OCI-LY7 (cell line): ENCODE measurements at regions not wholly inside any gene's neighbourhood (a gene's known extent, or its start where the extent isn't known, plus 50 kb on each side); places are given as distances from the start of the nearest gene placed in this dataset.
"Not testable (repeated sequence)": the region's sequence is repeated elsewhere in the genome, so short reads cannot be mapped to it uniquely, and the experiment has no call there.

Source experiments
- BruUV-seq: library from RNA; stranded (reverse); fragments of 400-500 nt; replicated peaks from 2 replicates; lab custom pipeline; 2021; lab: Mats Ljungman, UMichigan
- CTCF ChIA-PET: fragments of 300-600 bp; sonication (Branson Sonifier 250); formaldehyde crosslinking; loops from one replicate; lab custom pipeline; 2022; ENCODE audit warnings: antibody characterized with exemption; ENCODE audit not compliant: unreplicated experiment; lab: Charles Lee
- POLR2A ChIA-PET: fragments of 300-600 bp; sonication (Branson Sonifier 250); formaldehyde crosslinking; loops from one replicate; lab custom pipeline; 2022; ENCODE audit warnings: antibody characterized with exemption; lab: Charles Lee
- DNase-seq: peaks from one replicate; pipeline ENCODE4 v3.0.0-alpha.2; 2015; ENCODE audit warnings: low spot score
- H2AFZ ChIP-seq: fragments of 200-600 bp; sonication (generic), shearing (Covaris generic); 2 replicates; pipeline ENCODE4 v1.6.1; 2014; ENCODE audit warnings: mild to moderate bottlenecking, antibody characterized with exemption, low read length, moderate library complexity
- H3K27ac ChIP-seq: fragments of 200-600 bp; sonication (generic); 2 replicates; pipeline ENCODE4 v1.5.1; 2014; ENCODE audit warnings: mixed run types, low read depth, mild to moderate bottlenecking, moderate library complexity, low read length, inconsistent platforms; ENCODE audit not compliant: poor library complexity, severe bottlenecking
- H3K36me3 ChIP-seq: fragments of 200-600 bp; sonication (generic); 2 replicates; pipeline ENCODE4 v1.6.1; 2014; ENCODE audit warnings: mild to moderate bottlenecking, antibody characterized with exemption, low read length, moderate library complexity, mixed read lengths; ENCODE audit not compliant: insufficient read depth
- H3K4me1 ChIP-seq: fragments of 200-600 bp; sonication (generic); 2 replicates; pipeline ENCODE4 v1.5.1; 2014; ENCODE audit warnings: mild to moderate bottlenecking, low read length; ENCODE audit not compliant: insufficient read depth, poor library complexity, severe bottlenecking
- H3K4me2 ChIP-seq: fragments of 200-600 bp; sonication (generic); 2 replicates; pipeline ENCODE4 v1.6.1; 2014; ENCODE audit warnings: mild to moderate bottlenecking, low read length
- H3K4me3 ChIP-seq: fragments of 200-600 bp; sonication (generic); 2 replicates; pipeline ENCODE4 v1.5.1; 2014; ENCODE audit warnings: mild to moderate bottlenecking, low read depth, low read length; ENCODE audit not compliant: poor library complexity, severe bottlenecking
- H3K79me2 ChIP-seq: fragments of 200-600 bp; sonication (generic); 2 replicates; pipeline ENCODE4 v1.6.1; 2016; ENCODE audit warnings: low read depth, mild to moderate bottlenecking, low read length, moderate library complexity, mixed read lengths; ENCODE audit not compliant: insufficient read depth
- H3K9me2 ChIP-seq: fragments of 200-600 bp; sonication (generic); 2 replicates; pipeline ENCODE4 v1.6.1; 2016; ENCODE audit warnings: mild to moderate bottlenecking, low read length, mixed read lengths; ENCODE audit not compliant: insufficient read depth
- H3K9me3 ChIP-seq: fragments of 200-600 bp; sonication (generic); 2 replicates; pipeline ENCODE4 v1.6.1; 2014; ENCODE audit warnings: mild to moderate bottlenecking, mixed run types, low read length, mixed read lengths
- H4K20me1 ChIP-seq: fragments of 200-600 bp; sonication (generic); 2 replicates; pipeline ENCODE4 v1.6.1; 2014; ENCODE audit warnings: mild to moderate bottlenecking, antibody characterized with exemption, low read length, moderate library complexity, mixed read lengths; ENCODE audit not compliant: insufficient read depth
- intact Hi-C: fragments of 100-400 bp; cut with micrococcal nuclease; formaldehyde crosslinking; loops from one replicate; pipeline ENCODE4 v1.10.0; 2022; ENCODE audit not compliant: unreplicated experiment

- DNase-seq, H3K79me2 ChIP-seq, H4K20me1 ChIP-seq, H3K9me3 ChIP-seq, POLR2A ChIA-PET, H3K4me2 ChIP-seq, H3K4me1 ChIP-seq, H3K9me2 ChIP-seq, H3K27ac ChIP-seq, CTCF ChIA-PET, H2AFZ ChIP-seq, BruUV-seq, H3K4me3 ChIP-seq, intact Hi-C loops, H3K36me3 ChIP-seq: not testable (repeated sequence)
Observed at GRCh38 chr2:91498513-91499250, 2807.2 kb downstream of the RPIA start.

- H3K4me2 ChIP-seq, H3K9me3 ChIP-seq, CTCF ChIA-PET, BruUV-seq, H4K20me1 ChIP-seq, H3K79me2 ChIP-seq, POLR2A ChIA-PET, DNase-seq, H3K9me2 ChIP-seq, H3K4me1 ChIP-seq, H2AFZ ChIP-seq, H3K4me3 ChIP-seq, intact Hi-C loops, H3K27ac ChIP-seq, H3K36me3 ChIP-seq: not testable (repeated sequence)
Observed at GRCh38 chr2:91499431-91500050, 2808.1 kb downstream of the RPIA start.

GRCh38 chr2:91500246-91500977 is 2808.9 kb downstream of the RPIA start:
- H3K79me2 ChIP-seq, H3K4me3 ChIP-seq, H2AFZ ChIP-seq, DNase-seq, POLR2A ChIA-PET, CTCF ChIA-PET, H3K36me3 ChIP-seq, H3K4me2 ChIP-seq, H3K27ac ChIP-seq, H3K9me2 ChIP-seq, BruUV-seq, H3K9me3 ChIP-seq, H4K20me1 ChIP-seq, intact Hi-C loops, H3K4me1 ChIP-seq: not testable (repeated sequence)

GRCh38 chr2:91500978-91501310 is 2809.5 kb downstream of the RPIA start:
- H3K36me3 ChIP-seq, BruUV-seq, CTCF ChIA-PET, H3K9me2 ChIP-seq, H3K79me2 ChIP-seq, H3K9me3 ChIP-seq, intact Hi-C loops, H3K27ac ChIP-seq, H2AFZ ChIP-seq, DNase-seq, H3K4me1 ChIP-seq, POLR2A ChIA-PET, H3K4me2 ChIP-seq, H4K20me1 ChIP-seq, H3K4me3 ChIP-seq: not testable (repeated sequence)

- CTCF ChIA-PET = not testable (repeated sequence)
Observed at GRCh38 chr2:91501481-91502080, 2810.1 kb downstream of the RPIA start.

GRCh38 chr2:91503572-91503958 is 2812.1 kb downstream of the RPIA start:
- H3K4me3 ChIP-seq, H4K20me1 ChIP-seq, H3K9me2 ChIP-seq, H2AFZ ChIP-seq, H3K4me2 ChIP-seq, H3K79me2 ChIP-seq, H3K36me3 ChIP-seq, CTCF ChIA-PET, H3K27ac ChIP-seq, BruUV-seq, H3K4me1 ChIP-seq, DNase-seq, H3K9me3 ChIP-seq, intact Hi-C loops, POLR2A ChIA-PET: not testable (repeated sequence)

More at GRCh38 chr2:91501481-91502080, 2810.1 kb downstream of the RPIA start:
- intact Hi-C loops, BruUV-seq, H3K9me3 ChIP-seq, H3K9me2 ChIP-seq, H4K20me1 ChIP-seq, H2AFZ ChIP-seq, H3K36me3 ChIP-seq, H3K79me2 ChIP-seq, DNase-seq, H3K4me2 ChIP-seq, H3K27ac ChIP-seq, H3K4me1 ChIP-seq, POLR2A ChIA-PET, H3K4me3 ChIP-seq: not testable (repeated sequence)
